ENCODE measurements at regions not wholly inside any gene's neighbourhood (a gene's known extent, or its start where the extent isn't known, plus 50 kb on each side); places are given as distances from the start of the nearest gene placed in this dataset.
"Not testable (repeated sequence)": the region's sequence is repeated elsewhere in the genome, so short reads cannot be mapped to it uniquely, and the experiment has no call there.

DNA sequence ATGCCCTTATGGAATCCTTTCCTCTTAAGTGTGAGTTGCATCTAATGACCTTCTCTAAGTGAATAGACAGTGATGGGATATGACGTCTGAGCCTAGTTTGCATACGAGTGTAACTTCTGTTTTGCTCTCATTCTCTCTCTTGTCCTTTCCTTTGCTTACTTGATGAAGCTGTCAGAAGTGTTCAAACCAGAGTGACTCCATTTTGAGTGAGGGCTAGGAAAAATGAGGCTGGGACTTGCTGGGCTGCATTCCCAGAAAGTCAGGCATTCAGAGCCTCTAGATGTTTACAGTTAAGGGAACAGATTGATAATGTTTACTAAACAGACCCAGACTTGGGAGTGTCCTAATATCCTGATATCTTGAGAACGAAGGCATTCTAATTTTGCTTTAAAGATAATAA is 311.2 kb upstream of the SOX4 start:
- DNase-seq (ENCODE audit: low read depth) = not testable (repeated sequence)

DNA sequence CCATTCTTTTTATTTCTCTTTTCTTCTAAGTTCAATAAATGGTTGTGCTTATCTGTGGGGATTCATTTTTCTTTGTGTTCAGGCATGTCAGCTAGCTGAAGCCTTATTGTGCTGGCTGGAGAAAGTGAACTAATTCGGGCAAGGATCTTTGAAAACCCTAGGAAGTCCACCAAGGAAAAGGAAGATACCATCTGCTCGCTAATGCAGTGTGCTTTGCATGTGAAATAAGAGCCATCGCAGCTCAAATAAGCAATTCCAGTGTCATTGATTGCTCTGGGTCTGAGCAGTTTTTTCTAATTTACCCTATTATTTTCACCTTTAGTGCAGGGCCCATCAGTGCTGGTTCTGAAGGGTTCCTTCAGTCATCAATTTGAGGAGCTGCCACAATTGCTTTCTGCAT is 309.4 kb upstream of the SOX4 start:
- no peak for DNase-seq (ENCODE audit: low read depth)

DNA sequence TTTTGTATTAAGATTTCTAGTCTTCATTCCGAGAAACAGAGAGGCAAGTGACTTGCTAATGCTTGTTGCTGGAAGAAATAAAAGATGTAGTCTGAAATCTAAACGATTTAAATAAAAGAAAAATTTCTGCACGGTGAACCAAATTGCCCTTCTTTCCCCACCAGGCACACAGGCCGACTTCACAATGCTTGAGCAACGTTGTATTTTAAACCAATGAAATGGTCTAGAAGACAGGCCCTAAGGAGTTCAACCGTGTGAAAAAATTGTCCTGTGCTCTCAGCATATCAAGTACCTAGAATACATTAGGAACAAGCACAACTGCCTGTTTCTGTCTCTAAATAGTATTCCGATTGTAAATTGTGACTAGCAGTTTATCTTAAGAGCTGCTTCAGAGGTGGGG is 308.8 kb upstream of the SOX4 start:
- DNase-seq (ENCODE audit: low read depth) = no peak

DNA sequence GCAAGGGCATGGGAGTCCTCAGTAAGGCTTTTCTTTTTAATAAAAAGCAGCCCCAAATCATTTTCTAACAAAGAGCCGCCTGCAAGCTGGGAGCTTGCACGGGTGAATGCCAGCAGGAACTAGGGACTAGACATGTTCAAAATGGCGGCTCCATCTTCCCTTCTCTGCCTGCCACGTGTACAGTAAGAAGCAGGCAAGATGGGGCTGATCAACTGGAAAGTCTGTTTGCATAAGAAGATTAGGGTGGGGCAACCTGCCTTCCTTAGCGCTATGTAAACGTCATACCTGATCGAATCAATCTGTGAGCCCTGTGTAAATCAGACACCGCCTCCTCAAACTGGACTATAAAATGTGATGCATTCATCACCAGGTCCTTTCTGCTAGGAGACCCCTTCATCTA is 299.4 kb upstream of the SOX4 start:
- no peak for DNase-seq (ENCODE audit: low read depth)

DNA sequence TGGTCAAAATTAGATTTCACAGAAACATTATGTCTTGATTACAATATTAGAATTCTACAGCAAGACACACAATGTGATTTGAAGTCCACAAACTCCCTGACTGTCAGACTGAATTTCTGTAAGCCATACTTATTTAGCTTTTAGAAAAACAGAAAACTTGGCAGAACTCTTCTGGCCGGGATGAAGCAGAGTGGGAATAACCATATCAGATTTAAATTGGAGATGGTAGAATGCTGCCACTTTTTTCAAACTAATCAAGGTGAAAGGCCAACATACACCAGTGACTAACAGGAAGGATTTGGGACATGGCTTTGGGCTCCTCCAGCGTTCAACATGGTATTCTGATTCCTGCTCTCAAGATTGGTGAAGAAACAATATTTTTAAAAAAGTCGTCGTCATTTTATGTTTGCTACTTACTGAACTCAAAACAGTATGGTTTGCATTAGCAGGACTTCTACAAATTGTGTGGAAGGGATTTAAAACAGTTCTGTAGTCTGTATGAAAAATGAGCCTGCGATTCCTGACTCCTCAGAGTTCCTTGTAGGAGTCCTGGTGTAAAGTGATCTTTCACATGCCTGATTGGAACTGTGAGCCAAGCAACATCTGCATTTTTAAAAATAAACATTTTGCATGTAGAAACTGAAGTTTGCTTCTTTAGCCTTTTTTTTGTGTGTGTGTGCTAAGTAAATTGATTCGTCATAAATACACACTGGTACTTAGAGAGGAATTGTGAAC is 297.9 kb upstream of the SOX4 start:
- no peak for DNase-seq (ENCODE audit: low read depth)

GRCh38 chr6:21297665-21298064 is 295.9 kb upstream of the SOX4 start:
- no peak for DNase-seq (ENCODE audit: low read depth)

GRCh38 chr6:21299216-21299615 is 294.3 kb upstream of the SOX4 start:
- no peak for DNase-seq (ENCODE audit: low read depth)

DNA sequence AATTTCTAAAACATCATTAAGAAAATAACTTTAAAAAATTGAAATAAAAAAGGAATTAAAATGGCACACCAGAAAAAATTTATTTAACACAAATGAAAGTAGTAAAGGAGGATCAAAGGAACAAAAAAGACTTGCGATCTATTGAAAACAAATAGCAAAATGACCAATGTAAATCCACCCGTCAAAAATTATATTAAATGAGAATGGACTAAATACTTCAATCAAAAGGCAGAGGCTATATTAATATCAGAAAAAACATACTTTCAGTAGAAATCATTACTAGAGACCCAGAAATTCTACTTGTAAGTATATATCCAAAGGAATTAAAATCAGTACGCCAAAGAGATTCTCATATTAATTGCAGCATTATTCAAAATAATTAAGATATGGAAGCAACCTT is 293.1 kb upstream of the SOX4 start:
- no peak for DNase-seq (ENCODE audit: low read depth)

GRCh38 chr6:21305893-21306332 is 287.6 kb upstream of the SOX4 start:
- DNase-seq (ENCODE audit: low read depth) = no peak

GRCh38 chr6:21306546-21306945 is 287.0 kb upstream of the SOX4 start:
- no peak for DNase-seq (ENCODE audit: low read depth)

- DNase-seq (ENCODE audit: low read depth) = no peak
Observed at GRCh38 chr6:21309807-21310221, 283.7 kb upstream of the SOX4 start.

- no peak for DNase-seq (ENCODE audit: low read depth)
Observed at GRCh38 chr6:21310568-21311140, 282.9 kb upstream of the SOX4 start.

GRCh38 chr6:21312118-21312517 is 281.4 kb upstream of the SOX4 start:
- DNase-seq (ENCODE audit: low read depth) = no peak

GRCh38 chr6:21317642-21318041 is 275.9 kb upstream of the SOX4 start:
- no peak for DNase-seq (ENCODE audit: low read depth)

- no peak for DNase-seq (ENCODE audit: low read depth)
Observed at GRCh38 chr6:21321076-21321475, 272.5 kb upstream of the SOX4 start.

DNA sequence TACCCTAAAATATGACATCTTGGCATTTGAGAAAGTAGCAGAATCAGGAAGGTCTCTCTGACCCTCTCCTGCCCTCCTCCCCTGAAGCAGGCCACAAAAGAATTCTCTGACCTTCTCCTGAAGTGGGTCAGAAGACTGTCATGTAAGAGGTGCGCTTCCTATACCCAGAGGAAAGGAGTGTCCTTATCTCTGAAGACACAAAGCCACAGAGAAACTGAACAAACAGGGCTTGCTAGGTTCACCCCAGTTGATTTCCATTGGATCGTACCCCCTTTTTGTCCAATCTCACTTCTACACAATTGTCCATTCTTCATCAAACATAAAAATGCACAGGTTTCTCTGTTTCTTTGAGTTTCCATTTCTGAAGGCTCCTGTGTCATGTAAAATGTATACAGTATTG is 272.0 kb upstream of the SOX4 start:
- no peak for DNase-seq (ENCODE audit: low read depth)

- no peak for DNase-seq (ENCODE audit: low read depth)
Observed at GRCh38 chr6:21323577-21323976, 270.0 kb upstream of the SOX4 start.

GRCh38 chr6:21325201-21325856 is 268.2 kb upstream of the SOX4 start:
- no peak for DNase-seq (ENCODE audit: low read depth)

GRCh38 chr6:21327326-21328112 is 266.0 kb upstream of the SOX4 start:
- no peak for DNase-seq (ENCODE audit: low read depth)

DNA sequence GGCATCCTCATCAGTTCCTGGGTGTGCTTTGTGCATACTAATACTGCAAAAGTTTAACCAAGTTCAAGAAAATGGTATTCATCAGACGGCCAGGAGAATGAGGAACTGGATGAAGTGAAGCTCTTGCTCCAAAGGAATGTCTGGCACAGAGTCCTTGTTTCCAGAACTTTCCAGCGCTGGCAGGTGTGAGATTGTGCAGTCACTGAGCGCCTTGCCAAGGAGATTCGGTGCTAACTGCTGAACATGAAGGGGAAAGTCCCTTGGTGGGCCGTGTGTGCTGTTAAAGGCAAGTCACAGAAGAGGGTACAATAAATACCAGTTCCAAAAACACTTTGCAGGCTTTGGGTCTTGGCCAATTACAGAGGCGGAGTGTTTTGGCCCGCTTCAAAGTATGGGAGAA is 262.3 kb upstream of the SOX4 start:
- DNase-seq (ENCODE audit: low read depth) = no peak

GRCh38 chr6:21332077-21332476 is 261.5 kb upstream of the SOX4 start:
- DNase-seq (ENCODE audit: low read depth) = no peak

DNA sequence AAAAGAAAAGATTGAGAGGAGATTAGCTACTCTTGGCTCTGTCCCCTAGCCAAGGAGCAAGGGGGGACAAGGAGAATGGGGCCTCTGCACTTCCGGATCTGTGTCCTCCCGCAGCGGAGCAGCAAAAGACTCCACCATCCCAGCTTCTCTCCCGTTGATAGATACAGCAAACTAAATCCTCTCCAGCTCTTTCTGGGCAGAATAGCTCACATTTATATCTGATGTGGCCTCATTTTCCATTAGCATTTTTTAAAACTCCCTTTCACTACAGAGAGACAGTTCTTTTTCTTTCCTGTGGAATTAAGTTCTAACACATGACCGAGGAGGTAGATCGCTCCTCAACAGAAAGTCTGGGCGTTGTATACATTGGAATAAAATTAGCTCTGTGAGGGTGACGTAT is 260.9 kb upstream of the SOX4 start:
- DNase-seq (ENCODE audit: low read depth) = no peak

- DNase-seq (ENCODE audit: low read depth) = no peak
Observed at GRCh38 chr6:21333715-21334114, 259.8 kb upstream of the SOX4 start.
